Stomach (tissue), 8 donors: ENCODE measurements at regions not wholly inside any gene's neighbourhood (a gene's known extent, or its start where the extent isn't known, plus 50 kb on each side); places are given as distances from the start of the nearest gene placed in this dataset.

Experiments
- DNase-seq, 2 donors: peaks; one replicate each; pipeline versions ENCODE4 v3.0.0 to v3.0.0-alpha.2; 2013 to 2019
- H3K27ac ChIP-seq, 5 donors: fragments of 200-600 bp in 4 of 5; sonication (generic) in 4 of 5; one replicate each; pipeline ENCODE4 v1.5.1; 2013 to 2019; ENCODE audit warnings: mild to moderate bottlenecking in 1 of 5, moderate library complexity in 1 of 5
- H3K27me3 ChIP-seq, 3 donors: fragments of 200-600 bp; sonication (generic); one replicate each; pipeline ENCODE4 v1.5.1; 2017 to 2019; ENCODE audit warnings: mixed run types in 1 of 3
- H3K36me3 ChIP-seq, 4 donors: fragments of 200-600 bp; sonication (generic); 1 replicate in 3 of 4; 2 replicates in 1 of 4; pipeline ENCODE4 v1.5.1; 2016 to 2019
- H3K4me1 ChIP-seq, 4 donors: fragments of 200-600 bp; sonication (generic); one replicate each; pipeline ENCODE4 v1.5.1; 2016 to 2019
- H3K4me3 ChIP-seq, 4 donors: fragments of 200-600 bp; sonication (generic) in 3 of 4; one replicate each; pipeline ENCODE4 v1.5.1; 2016 to 2019; ENCODE audit warnings: mild to moderate bottlenecking in 1 of 4
- H3K9me3 ChIP-seq, 4 donors: fragments of 200-600 bp; sonication (generic); one replicate each; pipeline ENCODE4 v1.5.1; 2016 to 2019
- EP300 ChIP-seq: sonication (generic); formaldehyde crosslinking; IDR thresholded peaks from one replicate; pipeline ENCODE4 v1.6.1; 2017; ENCODE audit warnings: antibody characterized with exemption
- POLR2A ChIP-seq, 4 donors: fragments of 450-650 bp; IDR thresholded peaks; one replicate each; pipeline ENCODE4 v1.6.1; 2016; ENCODE audit warnings: antibody characterized with exemption in 4 of 4, control low read depth in 2 of 4, mild to moderate bottlenecking in 1 of 4, moderate library complexity in 1 of 4
- POLR2AphosphoS5 ChIP-seq, 3 donors: sonication (generic); formaldehyde crosslinking; IDR thresholded peaks; one replicate each; pipeline ENCODE4 v1.6.1; 2016; ENCODE audit warnings: antibody characterized with exemption in 3 of 3
- WGBS, 5 donors: extraction: QIAGEN DNeasy Blood & Tissue Kit in 3 of 5; methylation state at CpG; one replicate each; pipeline versions ENCODE4 v1.1.5 to v1.1.7; 2013 to 2018; 5-methylcytosine and 5-hydroxymethylcytosine counted together
- intact Hi-C: fragments of 100-400 bp; cut with DNase I; formaldehyde crosslinking; loops from one replicate; pipeline ENCODE4 v1.15.1; 2023; ENCODE audit warnings: low total_unique reads
- TF ChIP-seq, protein P1 (sequence below), 7 experiments: fragments of 450-650 bp in 4 of 7; fragments of 200-600 bp in 3 of 7; sonication (generic) in 3 of 7; IDR thresholded peaks; one replicate each; pipeline ENCODE4 v1.5.1; 2016 to 2019; ENCODE audit warnings: antibody characterized with exemption in 7 of 7, control low read depth in 2 of 7, mild to moderate bottlenecking in 1 of 7
- donor health status: healthy with polysubstance abuse.
- donor health status: Bipolar disorder and iron deficiency.
- donor health status: healthy.

DNA sequence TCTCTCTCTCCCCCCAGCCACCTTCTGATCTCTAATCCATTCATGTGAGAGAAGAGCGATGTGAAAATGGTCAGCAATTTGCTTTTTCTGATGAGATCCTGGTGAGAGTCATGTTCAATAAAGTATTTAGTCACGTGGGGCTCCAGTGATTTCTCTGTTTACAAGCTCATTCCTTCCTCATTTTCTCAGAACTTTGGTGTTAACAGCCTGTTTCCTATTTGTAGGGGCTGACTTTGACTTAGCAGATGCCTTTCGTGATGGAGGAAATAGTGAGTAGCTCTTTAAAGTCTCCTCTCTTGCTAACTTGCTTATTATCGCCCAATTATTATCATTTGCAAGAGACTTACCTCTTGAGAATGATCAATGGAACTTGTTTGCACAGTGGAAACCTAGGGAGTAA lies 72.6 kb upstream of the CD99 start:
- H3K27me3 ChIP-seq: no peaks in the 10 kb centered on the region
- peaks cover 16 to 66% (median 46%) of the 10 kb centered on the region in 4 donors for H3K36me3 ChIP-seq
- H3K4me3 ChIP-seq: no peak overlapping the region
- no peak for DNase-seq
- peaks cover 0 to 6% (median 0%) of the 10 kb centered on the region in 4 donors for H3K4me1 ChIP-seq
- TF ChIP-seq POLR2AphosphoS5 (IDR thresholded peaks at IDR 0.05) (no peak), EP300 (no peak)
- WGBS, 5 donors: 54 to 60% (median 58%) methylated on average over 4 of the region's 4 CpGs
- no peaks in the 10 kb centered on the region for H3K9me3 ChIP-seq
- intact Hi-C loops: no loop called here
- H3K27ac ChIP-seq: no peak overlapping the region

DNA sequence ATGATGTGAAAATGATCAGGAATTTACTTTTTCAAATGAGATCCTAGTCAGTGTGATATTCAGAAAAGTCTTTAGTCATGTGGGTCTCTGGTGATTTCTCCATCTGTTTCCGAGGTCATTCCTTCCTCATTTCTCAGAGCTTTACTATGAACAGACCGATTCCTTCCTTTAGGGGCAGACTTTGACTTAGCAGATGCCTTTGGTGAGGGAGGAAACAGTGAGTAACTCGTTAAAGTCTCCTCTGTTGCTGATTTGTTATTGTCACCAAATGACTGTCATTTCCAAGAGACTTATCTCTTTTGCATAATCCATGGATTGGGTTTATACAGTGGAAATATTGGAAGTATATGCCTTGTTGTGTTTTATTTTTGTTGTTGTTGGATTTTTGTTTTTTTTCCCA lies 76.2 kb upstream of the CD99 start:
- Histone ChIP-seq H3K4me1 (peaks cover 0 to 17% (median 7%) of the 10 kb centered on the region in 4 donors), H3K4me3 (no peak overlapping the region), H3K36me3 (peaks cover 8 to 40% (median 32%) of the 10 kb centered on the region in 4 donors), H3K9me3 (no peaks in the 10 kb centered on the region), H3K27me3 (no peaks in the 10 kb centered on the region), H3K27ac (peak overlapping the region in 2 of 5 donors; percentile 20 to 57)
- DNase-seq: peak in 1 of 2 donors; percentile 66
- TF ChIP-seq POLR2AphosphoS5 (IDR thresholded peaks at IDR 0.05): peak in 1 of 3 donors; percentile 9
- TF ChIP-seq, protein P1, sequence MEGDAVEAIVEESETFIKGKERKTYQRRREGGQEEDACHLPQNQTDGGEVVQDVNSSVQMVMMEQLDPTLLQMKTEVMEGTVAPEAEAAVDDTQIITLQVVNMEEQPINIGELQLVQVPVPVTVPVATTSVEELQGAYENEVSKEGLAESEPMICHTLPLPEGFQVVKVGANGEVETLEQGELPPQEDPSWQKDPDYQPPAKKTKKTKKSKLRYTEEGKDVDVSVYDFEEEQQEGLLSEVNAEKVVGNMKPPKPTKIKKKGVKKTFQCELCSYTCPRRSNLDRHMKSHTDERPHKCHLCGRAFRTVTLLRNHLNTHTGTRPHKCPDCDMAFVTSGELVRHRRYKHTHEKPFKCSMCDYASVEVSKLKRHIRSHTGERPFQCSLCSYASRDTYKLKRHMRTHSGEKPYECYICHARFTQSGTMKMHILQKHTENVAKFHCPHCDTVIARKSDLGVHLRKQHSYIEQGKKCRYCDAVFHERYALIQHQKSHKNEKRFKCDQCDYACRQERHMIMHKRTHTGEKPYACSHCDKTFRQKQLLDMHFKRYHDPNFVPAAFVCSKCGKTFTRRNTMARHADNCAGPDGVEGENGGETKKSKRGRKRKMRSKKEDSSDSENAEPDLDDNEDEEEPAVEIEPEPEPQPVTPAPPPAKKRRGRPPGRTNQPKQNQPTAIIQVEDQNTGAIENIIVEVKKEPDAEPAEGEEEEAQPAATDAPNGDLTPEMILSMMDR (IDR thresholded peaks at IDR 0.05): no peak
- intact Hi-C loops: no loop called here
- WGBS, 5 donors: 23 to 54% (median 35%) methylated on average over 3 of the region's 3 CpGs

DNA sequence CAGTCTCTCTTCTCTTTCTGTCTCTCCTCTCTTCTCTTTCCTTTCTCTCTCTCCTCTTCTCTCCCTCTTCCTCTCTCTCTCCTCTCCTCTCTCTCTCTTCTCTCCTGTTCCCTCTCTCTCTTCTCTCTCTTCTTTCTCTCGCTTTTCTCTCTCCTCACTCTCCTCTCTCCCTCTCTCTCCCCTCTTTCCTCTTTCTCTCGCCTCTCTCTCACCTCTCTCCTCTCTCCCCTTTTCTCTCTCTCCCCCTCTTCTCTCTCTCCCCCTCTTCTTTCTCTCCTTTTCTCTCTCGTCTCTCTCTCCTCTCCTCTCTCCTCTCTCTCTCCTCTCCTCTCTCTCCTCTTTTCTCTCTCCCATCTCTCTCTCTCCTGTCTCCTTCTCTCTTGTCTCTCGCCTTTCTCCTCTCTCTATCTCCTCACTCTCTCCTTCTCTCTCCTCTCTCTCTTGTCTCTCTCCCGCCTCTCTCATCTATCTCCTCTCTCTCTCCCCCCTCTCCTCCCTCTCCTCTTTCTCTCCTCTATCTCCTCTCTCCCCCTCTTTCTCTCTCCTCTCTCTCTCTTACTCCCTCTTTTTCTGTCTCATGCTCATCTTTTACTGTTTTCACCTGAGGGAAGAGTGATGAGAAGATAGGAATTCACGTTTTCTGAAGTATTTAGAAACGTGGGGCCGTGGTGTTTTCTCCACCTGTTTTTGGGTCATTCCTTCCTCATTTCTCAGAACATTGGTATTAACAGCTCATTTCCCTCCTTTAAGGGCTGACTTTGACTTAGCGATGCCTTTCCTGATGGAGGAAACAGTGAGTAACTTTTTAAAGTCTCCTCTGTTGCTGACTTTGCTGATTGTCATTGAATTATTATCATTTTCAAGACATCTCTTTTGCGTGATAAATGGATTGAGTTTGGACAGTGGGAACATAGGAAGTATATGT lies 80.6 kb upstream of the CD99 start:
- no peak for DNase-seq
- Histone ChIP-seq H3K9me3 (no peaks in the 10 kb centered on the region), H3K27me3 (no peaks in the 10 kb centered on the region), H3K36me3 (peaks cover 0 to 5% (median 0%) of the 10 kb centered on the region in 4 donors), H3K4me3 (peak overlapping the region; percentile 62 to 91 (median 86)), H3K27ac (peak overlapping the region in 2 of 5 donors; percentile 84 to 90), H3K4me1 (peaks cover 4 to 34% (median 26%) of the 10 kb centered on the region in 4 donors)
- 36 to 52% (median 45%) methylated on average over 10 of the region's 10 CpGs for WGBS, 5 donors
- TF ChIP-seq, protein P1 (IDR thresholded peaks at IDR 0.05): peak in 1 of 7 experiments; percentile 23
- no peak for TF ChIP-seq POLR2A (IDR thresholded peaks at IDR 0.05)
- intact Hi-C loops: no loop called here

DNA sequence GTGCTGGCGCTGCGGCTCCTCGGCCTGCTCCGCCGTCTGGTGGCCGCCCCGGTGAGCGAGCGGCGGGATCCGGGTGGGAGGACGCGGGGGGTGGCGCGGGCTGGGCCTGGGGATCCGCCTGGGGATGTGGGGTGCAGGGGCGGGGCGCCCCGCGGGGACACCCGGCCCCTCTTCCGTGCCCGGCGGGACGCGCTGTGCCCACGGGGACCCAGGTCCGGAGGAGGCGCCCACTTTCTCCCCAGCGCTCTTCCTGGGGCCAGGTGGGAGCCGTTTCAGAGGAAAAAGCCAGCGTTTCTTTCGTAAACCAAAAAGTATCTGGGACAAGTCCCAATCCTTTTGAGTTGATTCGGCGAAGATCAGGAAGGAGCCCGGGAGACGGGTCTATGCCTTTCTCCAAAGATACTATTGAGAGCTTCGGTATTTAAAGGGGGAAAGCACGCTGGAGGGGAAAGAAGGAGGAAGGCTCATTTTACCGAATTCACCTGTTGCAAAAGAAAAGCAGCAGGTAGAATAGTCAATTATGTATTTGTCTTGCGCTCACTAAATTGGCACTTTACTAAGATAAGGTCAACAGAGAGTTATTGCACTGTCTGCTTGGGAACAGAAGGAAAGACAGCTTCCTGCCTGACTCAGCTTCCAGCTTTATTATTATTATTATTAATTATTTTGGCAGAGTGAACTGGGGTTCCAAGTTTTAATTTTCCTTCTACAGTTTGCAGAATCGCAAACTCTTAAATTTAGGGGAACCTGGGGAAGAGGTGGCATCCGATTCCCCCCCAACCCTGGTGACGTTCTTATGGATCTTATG lies 81.5 kb upstream of the CD99 start:
- intact Hi-C loops: loop anchor here (10.0 kb wide), 1 partner anchor 1155 kb away; the partner anchor contains the start of gene ASMTL
- Histone ChIP-seq H3K27me3 (no peaks in the 10 kb centered on the region), H3K4me1 (peaks cover 4 to 34% (median 26%) of the 10 kb centered on the region in 4 donors), H3K36me3 (peaks cover 0 to 5% (median 0%) of the 10 kb centered on the region in 4 donors), H3K4me3 (peak overlapping the region; percentile 62 to 91 (median 86)), H3K27ac (peak overlapping the region; percentile 84 to 90 (median 89)), H3K9me3 (no peaks in the 10 kb centered on the region)
- TF ChIP-seq POLR2A (IDR thresholded peaks at IDR 0.05) (no peak), POLR2AphosphoS5 (IDR thresholded peaks at IDR 0.05) (no peak), EP300 (no peak)
- TF ChIP-seq, protein P1 (IDR thresholded peaks at IDR 0.05): no peak
- DNase-seq: no peak
- WGBS, 5 donors: 0 to 2% (median 1%) methylated on average over 13 to 44 of the region's 44 CpGs
